ENCODE measurements at regions not wholly inside any gene's neighbourhood (a gene's known extent, or its start where the extent isn't known, plus 50 kb on each side); places are given as distances from the start of the nearest gene placed in this dataset.

- in situ Hi-C loops (cut with MboI; ENCODE audit: low pct_ligation_motif_present in 1 of 4, low pct_unique_long_range_greater_than_20kb in 1 of 4, low sequenced_read_pairs in 3 of 4): no loop called here
- 88% methylated on average over 1 of the region's 1 CpG; no CpG with 5 or more reads in 1 of the 2 donors for WGBS, 2 donors (ENCODE audit: low coverage in 1 of 2)
These were observed 89.3 kb upstream of the P2RY1 start for GRCh38 chr3:152745646-152746045.

GRCh38 chr3:152754303-152754702 is 80.6 kb upstream of the P2RY1 start:
- intact Hi-C loops (cut with DNase I; ENCODE audit: low total_unique reads): no loop called here
- in situ Hi-C loops (cut with MboI; ENCODE audit: low pct_ligation_motif_present in 1 of 4, low pct_unique_long_range_greater_than_20kb in 1 of 4, low sequenced_read_pairs in 3 of 4): no loop called here

More at GRCh38 chr3:152745646-152746045, 89.3 kb upstream of the P2RY1 start:
- intact Hi-C loops (cut with DNase I; ENCODE audit: low total_unique reads): no loop called here
- H3K27ac ChIP-seq: no peak overlapping the region
- H3K36me3 ChIP-seq: no peaks in the 10 kb centered on the region
- H3K4me3 ChIP-seq: no peak overlapping the region
- DNase-seq: no peak
- no peak for TF ChIP-seq POLR2AphosphoS5 (IDR thresholded peaks at IDR 0.05)
- no peak for TF ChIP-seq POLR2A (IDR thresholded peaks at IDR 0.05)
- no peak for TF ChIP-seq EP300 (IDR thresholded peaks at IDR 0.05; ENCODE audit: low read depth)
- TF ChIP-seq, protein P1, sequence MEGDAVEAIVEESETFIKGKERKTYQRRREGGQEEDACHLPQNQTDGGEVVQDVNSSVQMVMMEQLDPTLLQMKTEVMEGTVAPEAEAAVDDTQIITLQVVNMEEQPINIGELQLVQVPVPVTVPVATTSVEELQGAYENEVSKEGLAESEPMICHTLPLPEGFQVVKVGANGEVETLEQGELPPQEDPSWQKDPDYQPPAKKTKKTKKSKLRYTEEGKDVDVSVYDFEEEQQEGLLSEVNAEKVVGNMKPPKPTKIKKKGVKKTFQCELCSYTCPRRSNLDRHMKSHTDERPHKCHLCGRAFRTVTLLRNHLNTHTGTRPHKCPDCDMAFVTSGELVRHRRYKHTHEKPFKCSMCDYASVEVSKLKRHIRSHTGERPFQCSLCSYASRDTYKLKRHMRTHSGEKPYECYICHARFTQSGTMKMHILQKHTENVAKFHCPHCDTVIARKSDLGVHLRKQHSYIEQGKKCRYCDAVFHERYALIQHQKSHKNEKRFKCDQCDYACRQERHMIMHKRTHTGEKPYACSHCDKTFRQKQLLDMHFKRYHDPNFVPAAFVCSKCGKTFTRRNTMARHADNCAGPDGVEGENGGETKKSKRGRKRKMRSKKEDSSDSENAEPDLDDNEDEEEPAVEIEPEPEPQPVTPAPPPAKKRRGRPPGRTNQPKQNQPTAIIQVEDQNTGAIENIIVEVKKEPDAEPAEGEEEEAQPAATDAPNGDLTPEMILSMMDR (IDR thresholded peaks at IDR 0.05): no peak
- H3K4me1 ChIP-seq: no peaks in the 10 kb centered on the region
- H3K9me3 ChIP-seq: peaks cover 9 to 15% of the 10 kb centered on the region in 2 donors
- no peaks in the 10 kb centered on the region for H3K27me3 ChIP-seq

DNA sequence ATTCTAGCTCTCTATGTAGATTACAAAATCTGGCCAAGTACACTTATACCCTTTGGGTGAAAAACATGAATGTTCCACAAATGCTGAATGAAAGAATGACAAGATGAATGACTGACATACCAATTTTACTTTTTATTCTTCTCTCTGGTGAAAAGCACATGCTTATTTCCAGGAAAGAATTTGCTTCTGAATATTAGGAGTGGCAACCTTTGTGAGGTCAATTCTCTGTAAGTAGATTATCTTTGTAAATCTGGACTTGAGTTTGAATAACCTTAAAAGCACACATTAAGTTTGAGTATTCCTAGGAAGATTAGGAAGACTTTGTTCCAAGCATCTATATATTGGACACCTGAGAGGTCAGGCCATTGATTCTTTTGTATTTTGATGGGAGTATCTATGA is 78.1 kb upstream of the P2RY1 start:
- no peak overlapping the region for H3K4me3 ChIP-seq
- H3K27me3 ChIP-seq: no peaks in the 10 kb centered on the region
- H3K27ac ChIP-seq: no peak overlapping the region
- H3K4me1 ChIP-seq: no peaks in the 10 kb centered on the region
- intact Hi-C loops (cut with DNase I; ENCODE audit: low total_unique reads) (no loop called here), in situ Hi-C loops (cut with MboI; ENCODE audit: low pct_ligation_motif_present in 1 of 4, low pct_unique_long_range_greater_than_20kb in 1 of 4, low sequenced_read_pairs in 3 of 4) (no loop called here)
- TF ChIP-seq EP300 (IDR thresholded peaks at IDR 0.05; ENCODE audit: low read depth) (no peak), POLR2A (IDR thresholded peaks at IDR 0.05) (no peak), POLR2AphosphoS5 (IDR thresholded peaks at IDR 0.05) (no peak)
- TF ChIP-seq, protein P1 (IDR thresholded peaks at IDR 0.05): no peak
- no peaks in the 10 kb centered on the region for H3K9me3 ChIP-seq
- no peak for DNase-seq
- no peaks in the 10 kb centered on the region for H3K36me3 ChIP-seq

More at GRCh38 chr3:152754303-152754702, 80.6 kb upstream of the P2RY1 start:
- TF ChIP-seq POLR2AphosphoS5 (IDR thresholded peaks at IDR 0.05) (no peak), EP300 (IDR thresholded peaks at IDR 0.05; ENCODE audit: low read depth) (no peak), POLR2A (IDR thresholded peaks at IDR 0.05) (no peak)
- TF ChIP-seq, protein P1 (IDR thresholded peaks at IDR 0.05): no peak
- H3K27ac ChIP-seq: no peak overlapping the region
- H3K4me3 ChIP-seq: no peak overlapping the region
- no peaks in the 10 kb centered on the region for H3K36me3 ChIP-seq
- no peaks in the 10 kb centered on the region for H3K4me1 ChIP-seq
- no peak for DNase-seq
- H3K9me3 ChIP-seq: peaks cover 9 to 11% of the 10 kb centered on the region in 2 donors
- 58 to 74% methylated on average over 2 of the region's 2 CpGs for WGBS, 2 donors (ENCODE audit: low coverage in 1 of 2)
- H3K27me3 ChIP-seq: no peaks in the 10 kb centered on the region

DNA sequence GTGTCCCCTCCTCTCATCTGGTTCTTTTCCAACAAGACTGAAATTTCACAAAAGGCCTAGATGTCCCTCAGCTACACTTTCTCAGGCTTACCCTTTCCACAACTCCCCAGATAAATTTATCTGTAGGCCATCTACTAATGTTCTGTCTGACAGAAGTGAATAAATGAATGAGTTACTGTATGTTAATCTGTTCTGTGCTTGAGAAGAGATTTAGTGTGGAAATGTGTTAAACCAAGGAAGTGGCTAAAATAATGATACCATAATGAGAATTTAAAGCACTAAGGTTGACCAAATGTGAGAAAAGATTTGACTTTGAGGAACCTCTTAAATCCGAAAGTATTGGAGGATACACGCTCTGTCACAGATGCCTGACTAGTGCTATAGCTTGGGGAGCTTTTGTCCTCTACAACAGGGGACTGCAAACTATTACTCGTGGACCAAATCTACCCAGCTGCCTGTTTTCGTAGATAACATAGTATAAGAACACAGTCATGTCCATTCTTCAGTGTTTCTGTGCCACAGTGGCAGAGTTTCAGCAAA is 74.8 kb upstream of the P2RY1 start:
- 54 to 84% methylated on average over 3 to 4 of the region's 4 CpGs for WGBS, 2 donors (ENCODE audit: low coverage in 1 of 2)
- TF ChIP-seq, protein P1 (IDR thresholded peaks at IDR 0.05): no peak
- Histone ChIP-seq H3K36me3 (no peaks in the 10 kb centered on the region), H3K9me3 (no peaks in the 10 kb centered on the region), H3K4me1 (no peaks in the 10 kb centered on the region), H3K27ac (no peak overlapping the region), H3K4me3 (no peak overlapping the region), H3K27me3 (no peaks in the 10 kb centered on the region)
- intact Hi-C loops (cut with DNase I; ENCODE audit: low total_unique reads): no loop called here
- in situ Hi-C loops (cut with MboI; ENCODE audit: low pct_ligation_motif_present in 1 of 4, low pct_unique_long_range_greater_than_20kb in 1 of 4, low sequenced_read_pairs in 3 of 4): no loop called here
- DNase-seq: no peak

Measured in transverse colon (tissue), 4 donors.